ENCODE measurements at regions not wholly inside any gene's neighbourhood (a gene's known extent, or its start where the extent isn't known, plus 50 kb on each side); places are given as distances from the start of the nearest gene placed in this dataset.

- H3K4me2 ChIP-seq, result no peak overlapping the region
- H3K27ac ChIP-seq, result no peak overlapping the region
- no peak for TF ChIP-seq Cebpa-rat (IDR thresholded peaks at IDR 0.05)
- H3K4me1 ChIP-seq, result no peaks in the 10 kb centered on the region
- H3K36me3 ChIP-seq, result no peaks in the 10 kb centered on the region
- peaks cover 0 to 19% (median 8%) of the 10 kb centered on the region in 11 experiments; a peak in 9 of 22 replicates for H3K9me3 ChIP-seq (replicated peaks in 1 of 11)
- H3K27me3 ChIP-seq, result no peaks in the 10 kb centered on the region
- H4K20me1 ChIP-seq, result no peaks in the 10 kb centered on the region
- H3K4me3 ChIP-seq, result no peak overlapping the region
- no peak overlapping the region for H3K9ac ChIP-seq
Measured at GRCh38 chr4:171759274-171759673, 53.9 kb upstream of the GALNTL6 start.

DNA sequence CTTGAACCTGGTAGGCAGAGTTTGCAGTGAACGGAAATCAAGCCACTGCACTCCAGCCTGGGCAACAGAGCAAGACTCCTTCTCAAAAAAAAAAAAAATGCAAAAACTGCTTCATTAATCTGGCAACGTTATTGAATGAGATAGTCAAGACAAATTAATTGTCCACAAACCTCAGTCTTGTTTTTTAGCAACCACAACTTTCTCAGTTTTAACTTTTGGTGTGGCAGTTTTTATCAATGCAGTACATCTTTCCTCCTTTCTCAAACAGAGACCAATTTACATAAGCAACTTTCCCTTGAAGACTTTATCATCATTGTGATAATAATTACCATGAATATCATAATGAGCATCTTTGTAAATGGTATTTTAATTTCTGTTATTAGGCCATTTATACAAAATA, 61.7 kb upstream of the GALNTL6 start:
- Histone ChIP-seq H3K4me1 (no peaks in the 10 kb centered on the region), H3K36me3 (no peaks in the 10 kb centered on the region), H3K27ac (no peak overlapping the region), H3K4me2 (no peak overlapping the region), H3K27me3 (no peaks in the 10 kb centered on the region), H3K4me3 (no peak overlapping the region), H3K9ac (no peak overlapping the region), H4K20me1 (no peaks in the 10 kb centered on the region), H3K9me3 (replicated peaks in 1 of 11) (no peaks in the 10 kb centered on the region)
- TF ChIP-seq Cebpa-rat (IDR thresholded peaks at IDR 0.05), result no peak

DNA sequence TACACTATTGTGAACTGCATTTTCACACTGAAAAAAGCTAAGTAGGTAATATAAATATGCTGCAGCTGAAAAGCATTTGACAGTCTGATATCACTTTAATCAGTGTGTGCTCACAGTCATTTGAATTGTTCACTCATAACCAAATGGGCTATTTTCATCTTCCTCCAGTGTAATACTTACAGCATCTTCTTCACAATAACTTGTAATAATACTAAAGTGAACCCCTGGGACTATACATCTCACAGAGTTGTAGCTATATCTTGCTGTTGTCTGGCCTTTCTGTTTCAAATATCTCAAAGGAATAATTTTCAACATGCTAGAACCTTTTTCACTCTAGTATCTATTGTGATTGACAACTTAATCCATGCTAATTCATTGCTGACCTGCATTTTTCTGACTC, 66.8 kb upstream of the GALNTL6 start:
- H3K9me3 ChIP-seq (replicated peaks in 1 of 11), result no peaks in the 10 kb centered on the region
- H3K4me3 ChIP-seq, result no peak overlapping the region
- H3K27me3 ChIP-seq, result no peaks in the 10 kb centered on the region
- TF ChIP-seq Cebpa-rat (IDR thresholded peaks at IDR 0.05), result no peak
- H3K36me3 ChIP-seq, result no peaks in the 10 kb centered on the region
- H4K20me1 ChIP-seq, result no peaks in the 10 kb centered on the region
- no peak overlapping the region for H3K4me2 ChIP-seq
- H3K9ac ChIP-seq, result no peak overlapping the region
- H3K4me1 ChIP-seq, result no peaks in the 10 kb centered on the region
- no peak overlapping the region; a peak in 1 of 22 replicates for H3K27ac ChIP-seq

- H3K36me3 ChIP-seq, result no peaks in the 10 kb centered on the region
- H4K20me1 ChIP-seq, result no peaks in the 10 kb centered on the region
- H3K4me3 ChIP-seq, result no peak overlapping the region
- no peak overlapping the region for H3K27ac ChIP-seq
- no peak overlapping the region for H3K9ac ChIP-seq
- no peaks in the 10 kb centered on the region for H3K27me3 ChIP-seq
- TF ChIP-seq Cebpa-rat (IDR thresholded peaks at IDR 0.05), result no peak
- H3K9me3 ChIP-seq (replicated peaks in 1 of 11), result no peaks in the 10 kb centered on the region
- no peak overlapping the region for H3K4me2 ChIP-seq
- no peaks in the 10 kb centered on the region for H3K4me1 ChIP-seq
Measured at GRCh38 chr4:171742436-171742835, 70.8 kb upstream of the GALNTL6 start.

DNA sequence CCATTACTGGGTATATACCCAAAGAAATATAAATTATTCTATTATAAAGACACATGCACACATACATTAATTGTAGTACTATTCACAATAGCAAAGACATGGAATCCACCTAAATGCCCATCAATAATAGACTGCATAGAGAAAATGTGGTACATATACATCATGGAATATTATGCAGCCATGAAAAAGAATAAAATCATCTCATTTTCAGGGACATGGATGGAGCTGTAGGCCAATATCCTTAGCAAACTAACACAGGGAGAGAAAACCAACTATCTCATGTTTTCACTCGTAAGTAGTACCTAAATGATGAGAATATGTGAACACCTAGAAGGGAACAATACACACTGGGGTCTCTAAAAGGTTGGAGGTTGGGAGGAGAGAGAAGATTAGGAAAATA, 86.0 kb upstream of the GALNTL6 start:
- H3K4me1 ChIP-seq, result no peaks in the 10 kb centered on the region
- H3K4me3 ChIP-seq, result no peak overlapping the region
- no peak overlapping the region for H3K4me2 ChIP-seq
- H3K36me3 ChIP-seq, result no peaks in the 10 kb centered on the region
- no peaks in the 10 kb centered on the region for H3K27me3 ChIP-seq
- no peak overlapping the region for H3K27ac ChIP-seq
- no peak overlapping the region for H3K9ac ChIP-seq
- no peak for TF ChIP-seq Cebpa-rat (IDR thresholded peaks at IDR 0.05)
- H3K9me3 ChIP-seq (replicated peaks in 1 of 11), result peaks cover 22 to 36% (median 32%) of the 10 kb centered on the region in 11 experiments
- H4K20me1 ChIP-seq, result no peaks in the 10 kb centered on the region

GRCh38 chr4:171721937-171722336, 91.3 kb upstream of the GALNTL6 start:
- H3K27ac ChIP-seq, result no peak overlapping the region
- no peaks in the 10 kb centered on the region for H3K27me3 ChIP-seq

GRCh38 chr4:171719691-171720090, 93.5 kb upstream of the GALNTL6 start:
- peaks cover 27 to 39% (median 32%) of the 10 kb centered on the region in 11 experiments for H3K9me3 ChIP-seq (replicated peaks in 1 of 11)
- no peaks in the 10 kb centered on the region for H4K20me1 ChIP-seq
- no peak overlapping the region for H3K9ac ChIP-seq
- TF ChIP-seq Cebpa-rat (IDR thresholded peaks at IDR 0.05), result no peak
- H3K36me3 ChIP-seq, result no peaks in the 10 kb centered on the region
- no peak overlapping the region for H3K27ac ChIP-seq
- H3K4me1 ChIP-seq, result no peaks in the 10 kb centered on the region
- no peak overlapping the region for H3K4me3 ChIP-seq
- no peaks in the 10 kb centered on the region for H3K27me3 ChIP-seq
- H3K4me2 ChIP-seq, result no peak overlapping the region

More at GRCh38 chr4:171721937-171722336, 91.3 kb upstream of the GALNTL6 start:
- Histone ChIP-seq H3K4me3 (no peak overlapping the region), H3K9me3 (replicated peaks in 1 of 11) (peaks cover 11 to 26% (median 18%) of the 10 kb centered on the region in 11 experiments), H3K36me3 (no peaks in the 10 kb centered on the region), H3K9ac (no peak overlapping the region), H3K4me2 (no peak overlapping the region), H3K4me1 (no peaks in the 10 kb centered on the region), H4K20me1 (no peaks in the 10 kb centered on the region)
- TF ChIP-seq Cebpa-rat (IDR thresholded peaks at IDR 0.05), result no peak

- TF ChIP-seq Cebpa-rat (IDR thresholded peaks at IDR 0.05), result no peak
- no peak overlapping the region for H3K4me3 ChIP-seq
- H3K27ac ChIP-seq, result no peak overlapping the region
- no peak overlapping the region for H3K9ac ChIP-seq
- no peaks in the 10 kb centered on the region for H3K4me1 ChIP-seq
- no peak overlapping the region for H3K4me2 ChIP-seq
- H3K9me3 ChIP-seq (replicated peaks in 1 of 11), result peaks cover 30 to 41% (median 34%) of the 10 kb centered on the region in 11 experiments
- no peaks in the 10 kb centered on the region for H3K27me3 ChIP-seq
- H3K36me3 ChIP-seq, result no peaks in the 10 kb centered on the region
- no peaks in the 10 kb centered on the region for H4K20me1 ChIP-seq
Measured at GRCh38 chr4:171718665-171719064, 94.5 kb upstream of the GALNTL6 start.

DNA sequence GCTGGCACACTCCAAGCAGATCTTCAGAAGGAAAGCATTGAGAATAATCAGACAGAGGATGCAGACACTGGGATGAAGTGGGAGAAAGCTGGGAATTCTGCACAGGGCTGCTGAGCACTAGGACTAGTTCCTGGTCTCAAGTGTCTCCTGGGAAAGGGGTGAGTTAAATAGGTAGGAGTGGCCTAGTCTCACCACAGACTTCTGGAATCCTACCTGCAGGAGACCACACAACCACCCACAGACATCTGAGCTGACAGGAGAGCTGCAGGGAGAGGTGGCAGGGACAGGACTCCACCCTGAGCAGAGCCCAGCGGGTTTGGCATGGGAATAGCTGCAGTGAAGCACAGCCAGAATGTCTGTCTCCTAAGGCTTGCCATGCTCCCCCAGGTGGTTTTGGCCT, 95.1 kb upstream of the GALNTL6 start:
- Histone ChIP-seq H3K9me3 (replicated peaks in 1 of 11) (peaks cover 30 to 41% (median 34%) of the 10 kb centered on the region in 11 experiments), H3K36me3 (no peaks in the 10 kb centered on the region), H3K27ac (no peak overlapping the region), H3K9ac (no peak overlapping the region), H3K4me1 (no peaks in the 10 kb centered on the region), H4K20me1 (no peaks in the 10 kb centered on the region), H3K4me2 (no peak overlapping the region), H3K27me3 (no peaks in the 10 kb centered on the region), H3K4me3 (no peak overlapping the region)
- TF ChIP-seq Cebpa-rat (IDR thresholded peaks at IDR 0.05), result no peak

DNA sequence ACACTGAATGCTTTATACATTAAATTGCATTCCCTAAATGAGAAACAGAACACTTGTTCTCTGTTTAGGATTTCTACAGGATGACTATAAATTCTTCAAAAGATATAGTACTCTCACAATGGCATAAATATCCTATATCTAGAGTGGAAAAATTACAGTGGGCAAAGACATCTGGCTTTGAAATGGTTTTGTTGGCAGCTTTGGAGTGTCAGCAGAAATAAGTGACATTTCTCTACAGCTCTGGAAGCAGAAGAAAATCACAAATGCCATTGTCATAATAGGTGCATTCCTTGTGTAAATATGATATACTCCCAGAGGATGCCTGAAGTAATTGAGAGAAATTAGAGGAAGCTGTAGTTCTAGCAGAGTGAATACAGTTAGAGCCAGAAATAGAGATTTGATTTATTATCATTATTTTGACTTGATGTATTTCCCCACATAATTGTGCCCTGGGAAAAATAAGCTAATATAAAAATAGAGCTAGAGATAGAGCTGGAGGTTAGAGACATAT, 95.9 kb upstream of the GALNTL6 start:
- H4K20me1 ChIP-seq, result no peaks in the 10 kb centered on the region
- TF ChIP-seq Cebpa-rat (IDR thresholded peaks at IDR 0.05), result no peak

More for the DNA sequence above, 95.9 kb upstream of the GALNTL6 start:
- Histone ChIP-seq H3K36me3 (no peaks in the 10 kb centered on the region), H3K9me3 (replicated peaks in 1 of 11) (peaks cover 26 to 38% (median 32%) of the 10 kb centered on the region in 11 experiments), H3K27me3 (no peaks in the 10 kb centered on the region), H3K4me1 (no peaks in the 10 kb centered on the region), H3K4me3 (no peak overlapping the region), H3K27ac (no peak overlapping the region), H3K4me2 (no peak overlapping the region), H3K9ac (no peak overlapping the region)

Measured in BLaER1 treated with 17β-estradiol and CSF1 and Interleukin-3, amounts not matched to agents 10 nM and 100 nM (cell line).